CD14-positive monocyte (primary cell): ENCODE measurements at regions not wholly inside any gene's neighbourhood (a gene's known extent, or its start where the extent isn't known, plus 50 kb on each side); places are given as distances from the start of the nearest gene placed in this dataset.
A peak's percentile ranks its signal among the peaks of the same experiment; 100 is the strongest.

Experiments
- DNase-seq, 3 donors: peaks; one replicate each; pipeline ENCODE4 v3.0.0-alpha.2; 2011 to 2022
- H2AFZ ChIP-seq: 2 replicates; pipeline ENCODE4 v1.6.0; 2012; ENCODE audit warnings: mild to moderate bottlenecking, low read depth, low read length, inconsistent platforms; ENCODE audit not compliant: insufficient read depth, poor library complexity, severe bottlenecking
- H3K27ac ChIP-seq, 2 donors: 1 replicate in 1 of 2; 2 replicates in 1 of 2; pipeline ENCODE4 v1.5.1; 2012 to 2013; ENCODE audit warnings: low read length in 2 of 2, control low read depth in 1 of 2, inconsistent platforms in 1 of 2, low read depth in 1 of 2, mild to moderate bottlenecking in 1 of 2
- H3K27me3 ChIP-seq, 2 donors: one replicate each; pipeline versions ENCODE4 v1.6.0 to v1.6.1; 2011 to 2013; ENCODE audit warnings: low read length in 2 of 2; ENCODE audit not compliant: control insufficient read depth in 2 of 2, insufficient read depth in 2 of 2
- H3K36me3 ChIP-seq, 2 donors: replicated peaks in 1 of 2; 1 replicate in 1 of 2; 2 replicates in 1 of 2; pipeline versions ENCODE4 v1.5.1 to v1.6.1; 2012 to 2013; ENCODE audit warnings: low read length in 2 of 2, control low read depth in 1 of 2, inconsistent platforms in 1 of 2, mild to moderate bottlenecking in 1 of 2; ENCODE audit not compliant: insufficient read depth in 2 of 2, control insufficient read depth in 1 of 2
- H3K4me1 ChIP-seq, 2 donors: 1 replicate in 1 of 2; 2 replicates in 1 of 2; pipeline versions ENCODE4 v1.5.1 to v1.6.1; 2012 to 2013; ENCODE audit warnings: low read length in 2 of 2, control low read depth in 1 of 2, inconsistent platforms in 1 of 2, mild to moderate bottlenecking in 1 of 2, moderate library complexity in 1 of 2; ENCODE audit not compliant: insufficient read depth in 2 of 2, control insufficient read depth in 1 of 2
- H3K4me2 ChIP-seq: replicated peaks from 2 replicates; pipeline ENCODE3; 2012; ENCODE audit warnings: low read length, moderate library complexity, mild to moderate bottlenecking; ENCODE audit not compliant: poor library complexity, severe bottlenecking; ENCODE audit errors: extremely low read depth
- H3K4me3 ChIP-seq, 3 experiments: fragments of 200-600 bp in 1 of 3; sonication (generic) in 1 of 3; replicated peaks in 1 of 3; 1 replicate in 2 of 3; 2 replicates in 1 of 3; pipeline ENCODE4 v1.5.1; 2011 to 2013; ENCODE audit warnings: low read length in 3 of 3, mild to moderate bottlenecking in 3 of 3, control low read depth in 2 of 3, low read depth in 2 of 3, inconsistent platforms in 1 of 3, moderate library complexity in 1 of 3
- H3K79me2 ChIP-seq: 2 replicates; pipeline ENCODE4 v1.6.0; 2012; ENCODE audit warnings: mild to moderate bottlenecking, control low read depth, inconsistent platforms, low read length, moderate library complexity; ENCODE audit not compliant: insufficient read depth
- H3K9ac ChIP-seq: 2 replicates; pipeline ENCODE4 v1.6.0; 2017; ENCODE audit warnings: low read length, mild to moderate bottlenecking; ENCODE audit not compliant: insufficient read depth, poor library complexity, severe bottlenecking
- H3K9me3 ChIP-seq, 2 donors: replicated peaks in 1 of 2; 1 replicate in 1 of 2; 2 replicates in 1 of 2; pipeline versions ENCODE4 v1.5.1 to v1.6.1; 2012 to 2013; ENCODE audit warnings: low read length in 2 of 2, control low read depth in 1 of 2; ENCODE audit not compliant: control insufficient read depth in 1 of 2, insufficient read depth in 1 of 2
- H4K20me1 ChIP-seq: 2 replicates; pipeline ENCODE4 v1.6.0; 2012; ENCODE audit warnings: mild to moderate bottlenecking, low read length, control low read depth, moderate library complexity; ENCODE audit not compliant: insufficient read depth
- H3K27ac Mint-ChIP-seq, 7 donors: one replicate each; pipeline ENCODE4 v1.8.0; 2020; ENCODE audit warnings: mild to moderate bottlenecking in 7 of 7, mixed read lengths in 7 of 7, moderate library complexity in 6 of 7, inconsistent platforms in 2 of 7
- H3K27me3 Mint-ChIP-seq, 3 donors: one replicate each; pipeline ENCODE4 v1.8.0; 2021 to 2022; ENCODE audit warnings: low read depth in 3 of 3, mild to moderate bottlenecking in 3 of 3, mixed read lengths in 3 of 3, moderate library complexity in 3 of 3, inconsistent platforms in 1 of 3
- H3K36me3 Mint-ChIP-seq, 2 donors: one replicate each; pipeline ENCODE4 v1.8.0; 2020; ENCODE audit warnings: mixed read lengths in 2 of 2, inconsistent platforms in 1 of 2, mild to moderate bottlenecking in 1 of 2
- H3K4me1 Mint-ChIP-seq: one replicate; pipeline ENCODE4 v1.8.0; 2020; ENCODE audit warnings: mild to moderate bottlenecking, mixed read lengths
- H3K4me3 Mint-ChIP-seq, 2 donors: one replicate each; pipeline ENCODE4 v1.8.0; 2020; ENCODE audit warnings: mild to moderate bottlenecking in 2 of 2, mixed read lengths in 2 of 2, moderate library complexity in 1 of 2
- H3K9me3 Mint-ChIP-seq, 7 donors: one replicate each; pipeline ENCODE4 v1.8.0; 2020 to 2022; ENCODE audit warnings: mixed read lengths in 7 of 7, mild to moderate bottlenecking in 6 of 7, moderate library complexity in 6 of 7, inconsistent platforms in 2 of 7
- WGBS: methylation state at CpG from one replicate; pipeline ENCODE4 v1.1.5; 2013; ENCODE audit warnings: missing lambda C conversion rate; ENCODE audit not compliant: insufficient coverage; 5-methylcytosine and 5-hydroxymethylcytosine counted together
- intact Hi-C, 2 donors: fragments of 100-400 bp; cut with micrococcal nuclease; formaldehyde crosslinking; loops; one replicate each; pipeline versions ENCODE4 v1.15.0 to v1.15.1; 2023
- TF ChIP-seq, protein P1 (sequence below): fragments of 200-600 bp; IDR thresholded peaks from one replicate; pipeline ENCODE4 v1.8.0; 2022; ENCODE audit warnings: antibody characterized with exemption, mild to moderate bottlenecking

DNA sequence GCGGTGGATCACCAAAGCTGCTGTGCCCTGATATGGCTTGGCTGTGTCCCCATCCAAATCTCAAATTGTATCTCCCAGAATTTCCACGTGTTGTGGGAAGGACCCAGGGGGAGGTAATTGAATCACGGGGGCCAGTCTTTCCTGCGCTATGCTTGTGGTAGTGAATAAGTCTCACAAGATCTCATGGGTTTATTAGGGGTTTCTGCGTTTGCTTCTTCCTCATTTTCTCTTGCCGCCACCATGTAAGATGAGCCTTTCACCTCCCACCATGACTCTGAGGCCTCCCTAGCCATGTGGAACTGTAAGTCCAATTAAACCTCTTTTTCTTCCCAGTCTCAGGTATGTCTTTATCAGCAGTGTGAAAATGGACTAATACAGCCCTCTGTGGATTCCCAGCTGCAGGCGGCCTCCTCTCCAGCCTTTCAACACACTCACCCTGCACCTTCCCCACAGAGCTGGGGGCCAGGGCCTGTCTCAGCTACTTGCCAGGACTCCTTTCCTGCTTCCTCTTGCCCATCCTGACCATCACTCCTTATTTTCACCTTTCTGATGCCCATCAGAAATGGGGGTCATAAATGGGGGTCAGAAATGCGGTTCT is 57.2 kb upstream of the TOMM7 start:
- H3K4me2 ChIP-seq = no peak overlapping the region
- no peak overlapping the region for H3K4me3 Mint-ChIP-seq
- H4K20me1 ChIP-seq = no peaks in the 10 kb centered on the region
- H3K27me3 ChIP-seq = no peaks in the 10 kb centered on the region
- peak overlapping the region; percentile 47 for H2AFZ ChIP-seq
- H3K27me3 Mint-ChIP-seq = peaks cover 2 to 5% (median 3%) of the 10 kb centered on the region in 3 donors
- no peak overlapping the region for H3K4me3 ChIP-seq
- H3K27ac Mint-ChIP-seq = peak overlapping the region in 1 of 7 donors; percentile 42
- H3K9me3 Mint-ChIP-seq = peaks cover 0 to 12% (median 0%) of the 10 kb centered on the region in 7 donors
- DNase-seq = no peak
- WGBS = 53% methylated on average over 2 of the region's 8 CpGs
- peaks cover 11% of the 10 kb centered on the region for H3K4me1 Mint-ChIP-seq
- no peak overlapping the region for H3K27ac ChIP-seq
- TF ChIP-seq, protein P1, sequence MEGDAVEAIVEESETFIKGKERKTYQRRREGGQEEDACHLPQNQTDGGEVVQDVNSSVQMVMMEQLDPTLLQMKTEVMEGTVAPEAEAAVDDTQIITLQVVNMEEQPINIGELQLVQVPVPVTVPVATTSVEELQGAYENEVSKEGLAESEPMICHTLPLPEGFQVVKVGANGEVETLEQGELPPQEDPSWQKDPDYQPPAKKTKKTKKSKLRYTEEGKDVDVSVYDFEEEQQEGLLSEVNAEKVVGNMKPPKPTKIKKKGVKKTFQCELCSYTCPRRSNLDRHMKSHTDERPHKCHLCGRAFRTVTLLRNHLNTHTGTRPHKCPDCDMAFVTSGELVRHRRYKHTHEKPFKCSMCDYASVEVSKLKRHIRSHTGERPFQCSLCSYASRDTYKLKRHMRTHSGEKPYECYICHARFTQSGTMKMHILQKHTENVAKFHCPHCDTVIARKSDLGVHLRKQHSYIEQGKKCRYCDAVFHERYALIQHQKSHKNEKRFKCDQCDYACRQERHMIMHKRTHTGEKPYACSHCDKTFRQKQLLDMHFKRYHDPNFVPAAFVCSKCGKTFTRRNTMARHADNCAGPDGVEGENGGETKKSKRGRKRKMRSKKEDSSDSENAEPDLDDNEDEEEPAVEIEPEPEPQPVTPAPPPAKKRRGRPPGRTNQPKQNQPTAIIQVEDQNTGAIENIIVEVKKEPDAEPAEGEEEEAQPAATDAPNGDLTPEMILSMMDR = no peak
- H3K9ac ChIP-seq = no peak overlapping the region
- no peaks in the 10 kb centered on the region for H3K9me3 ChIP-seq
- no peaks in the 10 kb centered on the region for H3K79me2 ChIP-seq
- H3K36me3 ChIP-seq = no peaks in the 10 kb centered on the region
- H3K36me3 Mint-ChIP-seq = no peaks in the 10 kb centered on the region
- peaks cover 5 to 9% of the 10 kb centered on the region in 2 donors for H3K4me1 ChIP-seq
- intact Hi-C loops = no loop called here

DNA sequence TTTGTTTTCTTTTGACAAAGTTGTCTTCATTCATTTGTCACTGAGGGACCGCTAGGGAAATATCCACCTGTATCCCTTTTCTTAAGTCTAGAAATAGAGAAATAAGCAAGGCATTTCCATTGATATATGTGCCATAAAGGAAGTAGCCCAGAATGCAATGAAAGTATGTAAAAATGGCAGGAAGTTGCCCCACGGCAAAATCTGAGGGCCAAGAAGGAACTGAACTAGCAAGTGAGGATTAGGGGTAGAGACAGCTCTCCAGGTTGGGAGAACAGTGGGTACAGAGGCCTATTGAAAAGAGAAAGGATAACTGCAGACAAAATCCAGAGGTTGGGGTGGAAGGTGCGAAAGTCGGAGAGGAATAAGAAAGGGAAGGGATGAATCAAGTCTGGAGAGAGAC is 56.6 kb upstream of the TOMM7 start:
- intact Hi-C loops = no loop called here
- Mint-ChIP-seq H3K27ac (peak overlapping the region in 3 of 7 donors; percentile 42 to 86 (median 63)), H3K4me3 (peak overlapping the region in 1 of 2 donors; percentile 52), H3K36me3 (no peaks in the 10 kb centered on the region), H3K9me3 (peaks cover 0 to 12% (median 0%) of the 10 kb centered on the region in 7 donors), H3K4me1 (peaks cover 9% of the 10 kb centered on the region), H3K27me3 (peaks cover 2 to 5% (median 3%) of the 10 kb centered on the region in 3 donors)
- Histone ChIP-seq H3K9me3 (no peaks in the 10 kb centered on the region), H3K4me1 (peaks cover 5% of the 10 kb centered on the region in 2 donors), H4K20me1 (no peaks in the 10 kb centered on the region), H3K9ac (no peak overlapping the region), H3K27me3 (no peaks in the 10 kb centered on the region), H3K4me2 (no peak overlapping the region), H3K27ac (no peak overlapping the region), H3K4me3 (no peak overlapping the region), H3K79me2 (no peaks in the 10 kb centered on the region), H2AFZ (peak overlapping the region; percentile 47), H3K36me3 (no peaks in the 10 kb centered on the region)
- TF ChIP-seq, protein P1 = no peak
- DNase-seq = no peak
- WGBS = 61% methylated on average over 3 of the region's 4 CpGs
